ENCODE measurements at regions not wholly inside any gene's neighbourhood (a gene's known extent, or its start where the extent isn't known, plus 50 kb on each side); places are given as distances from the start of the nearest gene placed in this dataset.
"Not testable (repeated sequence)": the region's sequence is repeated elsewhere in the genome, so short reads cannot be mapped to it uniquely, and the experiment has no call there.

- peak; percentile 41 for TF ChIP-seq CTCF (IDR thresholded peaks at IDR 0.05)
- TF ChIP-seq EZH2phosphoT487, EZH2 (IDR thresholded peaks at IDR 0.05): not testable (repeated sequence)
Observed at GRCh38 chr15:47912910-47913309, 195.6 kb downstream of the SEMA6D start.
